Epithelial cell of proximal tubule (primary cell): ENCODE measurements at regions not wholly inside any gene's neighbourhood (a gene's known extent, or its start where the extent isn't known, plus 50 kb on each side); places are given as distances from the start of the nearest gene placed in this dataset.
A peak's percentile ranks its signal among the peaks of the same experiment; 100 is the strongest.

ENCODE experiments used
- DNase-seq: peaks from one replicate; pipeline ENCODE4 v3.0.0-alpha.2; 2011; ENCODE audit warnings: low read depth
- H3K4me3 ChIP-seq: 2 replicates; pipeline ENCODE4 v1.5.1; 2011; ENCODE audit warnings: low read depth, mild to moderate bottlenecking, low read length
- TF ChIP-seq, protein P1 (sequence below): conservative IDR thresholded peaks from 2 replicates; pipeline ENCODE4 v1.5.1; 2012; ENCODE audit warnings: low read depth, mild to moderate bottlenecking, low read length

DNA sequence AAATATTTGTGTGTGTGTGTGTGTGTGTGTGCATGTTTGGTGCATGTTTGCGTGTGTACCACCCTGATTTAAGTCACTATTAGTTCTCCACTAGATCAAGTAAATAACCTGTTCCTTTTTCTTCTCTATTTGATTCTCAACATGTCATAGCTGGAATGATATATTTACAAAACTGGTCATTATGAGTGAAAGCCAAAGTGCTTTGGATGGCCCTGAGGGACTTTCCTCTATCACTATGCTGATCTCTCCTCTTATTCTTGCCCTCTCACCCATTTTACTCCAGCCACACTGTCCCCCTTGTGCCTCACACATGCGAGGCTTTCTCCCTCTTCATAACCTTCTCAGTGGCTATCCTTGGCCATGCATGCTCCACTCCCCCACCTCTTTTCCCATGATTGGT, 144.6 kb upstream of the NMUR2 start:
- DNase-seq = no peak
- TF ChIP-seq, protein P1, sequence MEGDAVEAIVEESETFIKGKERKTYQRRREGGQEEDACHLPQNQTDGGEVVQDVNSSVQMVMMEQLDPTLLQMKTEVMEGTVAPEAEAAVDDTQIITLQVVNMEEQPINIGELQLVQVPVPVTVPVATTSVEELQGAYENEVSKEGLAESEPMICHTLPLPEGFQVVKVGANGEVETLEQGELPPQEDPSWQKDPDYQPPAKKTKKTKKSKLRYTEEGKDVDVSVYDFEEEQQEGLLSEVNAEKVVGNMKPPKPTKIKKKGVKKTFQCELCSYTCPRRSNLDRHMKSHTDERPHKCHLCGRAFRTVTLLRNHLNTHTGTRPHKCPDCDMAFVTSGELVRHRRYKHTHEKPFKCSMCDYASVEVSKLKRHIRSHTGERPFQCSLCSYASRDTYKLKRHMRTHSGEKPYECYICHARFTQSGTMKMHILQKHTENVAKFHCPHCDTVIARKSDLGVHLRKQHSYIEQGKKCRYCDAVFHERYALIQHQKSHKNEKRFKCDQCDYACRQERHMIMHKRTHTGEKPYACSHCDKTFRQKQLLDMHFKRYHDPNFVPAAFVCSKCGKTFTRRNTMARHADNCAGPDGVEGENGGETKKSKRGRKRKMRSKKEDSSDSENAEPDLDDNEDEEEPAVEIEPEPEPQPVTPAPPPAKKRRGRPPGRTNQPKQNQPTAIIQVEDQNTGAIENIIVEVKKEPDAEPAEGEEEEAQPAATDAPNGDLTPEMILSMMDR = no peak
- H3K4me3 ChIP-seq = no peak overlapping the region

DNA sequence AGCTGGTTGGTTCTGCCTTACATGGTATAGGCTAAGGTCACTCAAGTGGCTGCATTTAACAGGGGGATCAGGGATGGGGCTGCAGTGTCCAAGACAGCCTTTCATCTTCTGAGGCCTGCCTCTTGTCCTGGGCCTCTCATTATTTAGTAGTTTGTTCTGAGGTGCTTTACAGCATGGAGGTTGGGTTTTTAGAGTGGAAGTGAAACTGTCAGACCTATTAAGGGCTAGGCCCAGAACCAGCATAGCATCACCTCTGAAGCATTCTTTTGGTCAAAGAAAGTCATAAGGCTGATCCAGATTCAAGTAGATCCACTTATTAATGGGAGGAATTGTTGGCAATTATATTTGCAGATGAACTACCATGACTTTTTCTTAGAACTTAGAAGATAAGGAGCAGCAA, 146.0 kb upstream of the NMUR2 start:
- TF ChIP-seq, protein P1 = no peak
- no peak for DNase-seq
- H3K4me3 ChIP-seq = no peak overlapping the region

DNA sequence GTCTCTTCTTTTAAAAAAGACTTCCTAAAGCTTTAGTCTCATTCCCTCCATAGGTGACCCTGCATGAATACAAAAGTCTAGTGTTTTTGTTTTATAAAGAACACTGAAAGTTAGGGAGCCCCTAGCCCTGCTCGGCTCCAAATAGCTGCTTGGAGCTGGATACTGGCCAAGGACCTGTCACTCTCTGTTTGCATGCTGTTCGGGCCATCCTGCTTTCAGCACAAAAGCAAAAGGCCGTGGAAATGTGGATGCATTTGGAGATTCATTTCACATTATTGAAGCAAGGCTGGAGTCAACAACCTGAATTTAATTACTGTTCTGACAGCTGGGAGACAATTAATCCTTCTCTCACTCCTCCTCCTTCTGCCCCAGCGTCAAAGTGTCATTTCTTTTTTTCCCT, 151.7 kb upstream of the NMUR2 start:
- no peak overlapping the region for H3K4me3 ChIP-seq
- DNase-seq = no peak
- TF ChIP-seq, protein P1 = no peak

DNA sequence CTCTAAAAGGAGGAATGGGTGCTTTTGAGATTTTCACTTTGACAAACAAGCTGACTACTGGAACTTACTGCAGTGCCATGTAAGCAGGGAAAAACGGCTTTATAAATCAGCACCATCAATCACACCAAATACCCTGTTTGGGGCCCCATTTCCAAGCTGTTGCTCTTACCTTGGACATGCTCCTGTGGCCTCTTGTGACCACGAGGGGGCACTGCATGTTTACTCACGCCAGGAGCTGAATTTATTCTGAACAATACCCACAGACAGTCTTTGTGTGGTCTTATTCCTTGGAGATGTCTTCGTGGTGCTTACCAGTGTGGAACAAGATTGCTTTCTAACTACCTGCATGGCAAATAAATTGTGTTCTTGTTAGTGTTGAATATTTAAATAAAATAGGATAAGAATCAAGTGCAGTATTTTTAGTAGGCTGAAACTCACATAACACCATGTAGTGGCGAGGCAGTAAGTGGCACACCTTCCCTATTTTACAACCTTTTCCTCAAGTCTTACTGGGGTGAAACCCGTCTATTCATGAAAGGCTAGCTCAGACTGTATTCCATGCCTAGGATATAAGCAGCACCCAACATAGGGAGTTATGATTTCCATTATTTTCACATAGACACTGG, 155.5 kb upstream of the NMUR2 start:
- TF ChIP-seq, protein P1 = peak; percentile 96
- no peak overlapping the region for H3K4me3 ChIP-seq
- DNase-seq = peak; percentile 6

GRCh38 chr5:152568016-152568415, 162.9 kb upstream of the NMUR2 start:
- TF ChIP-seq, protein P1 = no peak
- no peak overlapping the region for H3K4me3 ChIP-seq
- DNase-seq = no peak

- TF ChIP-seq, protein P1 = no peak
- H3K4me3 ChIP-seq = no peak overlapping the region
- no peak for DNase-seq
Observed at GRCh38 chr5:152572812-152573211, 167.7 kb upstream of the NMUR2 start.

- H3K4me3 ChIP-seq = no peak overlapping the region
- DNase-seq = no peak
- TF ChIP-seq, protein P1 = no peak
Observed at GRCh38 chr5:152584103-152584502, 179.0 kb upstream of the NMUR2 start.
